ENCODE measurements at regions not wholly inside any gene's neighbourhood (a gene's known extent, or its start where the extent isn't known, plus 50 kb on each side); places are given as distances from the start of the nearest gene placed in this dataset.

DNA sequence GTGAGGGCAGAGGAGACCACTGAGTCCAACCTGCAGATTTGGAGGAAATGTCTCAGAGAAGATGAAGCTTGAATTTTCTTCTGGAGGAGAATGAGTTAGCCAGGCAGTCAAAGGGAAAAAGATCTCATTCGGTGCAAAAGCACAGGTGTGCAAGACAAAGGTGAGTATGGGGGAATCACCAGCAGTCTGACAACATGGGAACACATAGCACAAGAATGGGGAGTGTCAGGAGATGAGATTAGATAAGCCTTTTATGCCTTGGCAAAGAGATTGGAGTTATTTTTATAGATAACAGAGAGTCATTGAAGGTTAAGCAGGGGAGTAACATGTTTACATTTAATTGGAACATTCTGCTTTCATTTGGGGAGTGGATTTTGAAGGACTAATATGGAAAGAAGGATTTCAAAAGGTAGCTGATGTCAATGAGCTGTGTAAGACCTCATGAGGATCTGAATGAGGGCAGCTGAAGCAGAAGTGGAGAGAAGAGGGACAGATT lies 171.3 kb upstream of the NTF3 start:
- TF ChIP-seq, protein P1, sequence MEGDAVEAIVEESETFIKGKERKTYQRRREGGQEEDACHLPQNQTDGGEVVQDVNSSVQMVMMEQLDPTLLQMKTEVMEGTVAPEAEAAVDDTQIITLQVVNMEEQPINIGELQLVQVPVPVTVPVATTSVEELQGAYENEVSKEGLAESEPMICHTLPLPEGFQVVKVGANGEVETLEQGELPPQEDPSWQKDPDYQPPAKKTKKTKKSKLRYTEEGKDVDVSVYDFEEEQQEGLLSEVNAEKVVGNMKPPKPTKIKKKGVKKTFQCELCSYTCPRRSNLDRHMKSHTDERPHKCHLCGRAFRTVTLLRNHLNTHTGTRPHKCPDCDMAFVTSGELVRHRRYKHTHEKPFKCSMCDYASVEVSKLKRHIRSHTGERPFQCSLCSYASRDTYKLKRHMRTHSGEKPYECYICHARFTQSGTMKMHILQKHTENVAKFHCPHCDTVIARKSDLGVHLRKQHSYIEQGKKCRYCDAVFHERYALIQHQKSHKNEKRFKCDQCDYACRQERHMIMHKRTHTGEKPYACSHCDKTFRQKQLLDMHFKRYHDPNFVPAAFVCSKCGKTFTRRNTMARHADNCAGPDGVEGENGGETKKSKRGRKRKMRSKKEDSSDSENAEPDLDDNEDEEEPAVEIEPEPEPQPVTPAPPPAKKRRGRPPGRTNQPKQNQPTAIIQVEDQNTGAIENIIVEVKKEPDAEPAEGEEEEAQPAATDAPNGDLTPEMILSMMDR (conservative IDR thresholded peaks at IDR 0.05): no peak
- TF ChIP-seq ZFX (IDR thresholded peaks at IDR 0.05): no peak

Measured in C4-2B (cell line).